Prostate gland (tissue), 2 donors: ENCODE measurements at regions not wholly inside any gene's neighbourhood (a gene's known extent, or its start where the extent isn't known, plus 50 kb on each side); places are given as distances from the start of the nearest gene placed in this dataset.

Experiments used
- DNase-seq: peaks from one replicate; pipeline ENCODE4 v3.0.0-alpha.2; 2019; ENCODE audit warnings: low spot score
- H3K27ac ChIP-seq, 2 donors: fragments of 200-600 bp; sonication (generic); 2 replicates each; pipeline ENCODE4 v1.5.1; 2017 to 2019
- H3K27me3 ChIP-seq: fragments of 200-600 bp; sonication (generic); replicated peaks from 2 replicates; pipeline ENCODE4 v1.5.1; 2019; ENCODE audit not compliant: insufficient read depth
- H3K36me3 ChIP-seq, 2 donors: fragments of 200-600 bp; sonication (generic); 1 replicate in 1 of 2; 2 replicates in 1 of 2; pipeline versions ENCODE4 v1.5.1 to v1.8.1; 2017 to 2019
- H3K4me1 ChIP-seq: fragments of 200-600 bp; sonication (generic); replicated peaks from 2 replicates; pipeline ENCODE4 v1.5.1; 2019
- H3K4me3 ChIP-seq, 2 donors: fragments of 200-600 bp; sonication (generic); 2 replicates each; pipeline ENCODE4 v1.5.1; 2017 to 2019
- H3K9me3 ChIP-seq: fragments of 200-600 bp; sonication (generic); 2 replicates; pipeline ENCODE4 v1.5.1; 2017
- CTCF ChIP-seq, 4 experiments: fragments of 200-600 bp in 2 of 4; fragments of 450-650 bp in 2 of 4; sonication (generic) in 2 of 4; IDR thresholded peaks; 1 replicate in 3 of 4; 2 replicates in 1 of 4; pipeline ENCODE4 v1.5.1; 2016 to 2019; ENCODE audit warnings: antibody characterized with exemption in 4 of 4, mild to moderate bottlenecking in 2 of 4, moderate library complexity in 2 of 4
- POLR2A ChIP-seq: fragments of 450-650 bp; IDR thresholded peaks from one replicate; pipeline ENCODE4 v1.6.1; 2016; ENCODE audit warnings: antibody characterized with exemption, mild to moderate bottlenecking
- POLR2AphosphoS5 ChIP-seq: sonication (generic); formaldehyde crosslinking; IDR thresholded peaks from one replicate; pipeline ENCODE4 v1.6.1; 2017; ENCODE audit warnings: antibody characterized with exemption
- WGBS: methylation state at CpG from one replicate; pipeline ENCODE4 v1.1.5; 2018; 5-methylcytosine and 5-hydroxymethylcytosine counted together
- intact Hi-C: fragments of 100-400 bp; cut with DNase I; formaldehyde crosslinking; loops from one replicate; pipeline ENCODE4 v1.14.2; 2022

DNA sequence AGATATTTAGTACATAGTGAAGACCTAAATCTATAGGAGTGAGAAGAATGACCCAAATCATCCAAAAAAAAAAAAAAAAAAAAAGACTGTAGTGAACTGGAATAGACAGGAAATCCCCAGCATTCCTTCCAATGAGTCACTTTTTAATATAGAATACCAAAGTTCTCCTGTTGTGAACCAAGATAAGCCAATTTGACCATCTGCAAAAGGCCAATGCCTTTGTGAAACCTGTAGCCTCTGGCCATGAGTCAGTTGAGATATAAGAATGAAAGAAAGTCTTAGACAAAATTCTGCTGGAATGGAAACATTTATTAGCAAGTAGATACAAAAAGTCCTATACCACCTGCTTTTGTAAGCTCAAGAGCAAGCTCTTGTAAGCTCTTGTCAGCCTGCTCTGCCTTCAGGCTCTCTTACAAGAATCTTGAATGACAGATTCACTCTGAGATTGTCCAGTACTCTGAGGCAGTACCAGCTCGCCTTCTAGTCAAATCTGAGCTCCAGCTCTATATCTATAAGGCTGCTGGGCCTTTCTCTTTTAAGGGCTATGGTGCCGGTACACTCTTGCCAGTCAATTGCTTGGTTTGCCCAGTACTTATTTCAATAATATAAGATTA, 243.0 kb upstream of the TMTC1 start:
- WGBS, result 98% methylated on average over 2 of the region's 2 CpGs
- Histone ChIP-seq H3K36me3 (no peaks in the 10 kb centered on the region), H3K9me3 (no peaks in the 10 kb centered on the region), H3K4me3 (no peak overlapping the region), H3K4me1 (no peaks in the 10 kb centered on the region), H3K27ac (no peak overlapping the region), H3K27me3 (no peaks in the 10 kb centered on the region)
- no peak for DNase-seq
- intact Hi-C loops, result no loop called here
- TF ChIP-seq POLR2A (no peak), CTCF (IDR thresholded peaks at IDR 0.05) (no peak)

- no peaks in the 10 kb centered on the region for H3K27me3 ChIP-seq
- H3K36me3 ChIP-seq, result no peaks in the 10 kb centered on the region
- no peaks in the 10 kb centered on the region for H3K9me3 ChIP-seq
- H3K4me3 ChIP-seq, result no peak overlapping the region
- H3K4me1 ChIP-seq, result no peaks in the 10 kb centered on the region
- intact Hi-C loops, result no loop called here
- no peak for TF ChIP-seq CTCF (IDR thresholded peaks at IDR 0.05)
- TF ChIP-seq POLR2AphosphoS5, result no peak
- TF ChIP-seq POLR2A, result no peak
- H3K27ac ChIP-seq, result no peak overlapping the region
- no peak for DNase-seq
These were observed 241.6 kb upstream of the TMTC1 start for GRCh38 chr12:30025317-30025716.

GRCh38 chr12:30023186-30023585, 239.4 kb upstream of the TMTC1 start:
- no peaks in the 10 kb centered on the region for H3K27me3 ChIP-seq

DNA sequence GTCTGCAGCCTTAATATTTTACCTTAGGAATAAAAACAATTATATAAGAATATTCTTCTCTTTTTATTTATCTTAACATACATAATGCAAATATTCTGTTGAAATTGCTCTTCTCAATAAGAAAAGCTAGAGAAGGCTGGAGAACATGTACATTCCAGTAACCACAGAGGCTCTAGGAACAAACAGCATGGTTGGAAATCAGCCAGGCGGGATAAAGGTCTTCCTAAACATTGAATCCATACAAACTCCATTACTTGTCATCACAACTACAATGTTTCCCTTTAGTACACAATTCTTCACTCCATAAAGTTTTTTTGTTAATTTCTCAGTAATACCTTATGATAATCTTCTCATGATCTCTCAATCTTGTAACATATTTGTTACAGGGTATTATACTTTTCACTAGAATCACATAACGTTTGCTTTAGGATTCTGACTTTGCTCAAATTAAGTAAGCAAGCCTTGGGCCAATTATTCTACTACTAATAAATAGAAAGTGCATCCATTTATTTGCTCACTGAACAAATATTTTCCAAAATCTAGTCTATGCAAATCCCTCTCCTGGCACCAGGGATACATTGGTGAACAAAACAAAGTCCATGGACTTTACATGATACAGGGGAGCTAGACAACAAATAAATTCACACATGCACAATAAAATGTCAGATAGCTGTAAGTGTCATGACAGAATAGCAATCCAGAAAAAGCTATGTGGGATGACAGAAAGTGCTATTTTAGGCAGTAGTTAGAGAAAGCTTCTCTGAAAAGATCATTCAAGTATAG, 237.5 kb upstream of the TMTC1 start:
- WGBS, result 47% methylated on average over 2 of the region's 2 CpGs
- no peak for DNase-seq
- H3K4me1 ChIP-seq, result no peaks in the 10 kb centered on the region
- TF ChIP-seq CTCF (IDR thresholded peaks at IDR 0.05), result no peak
- TF ChIP-seq POLR2AphosphoS5, result no peak
- no peak for TF ChIP-seq POLR2A
- no peak overlapping the region for H3K4me3 ChIP-seq
- intact Hi-C loops, result no loop called here
- H3K36me3 ChIP-seq, result no peaks in the 10 kb centered on the region
- H3K9me3 ChIP-seq, result no peaks in the 10 kb centered on the region
- no peak overlapping the region for H3K27ac ChIP-seq
- no peaks in the 10 kb centered on the region for H3K27me3 ChIP-seq

More at GRCh38 chr12:30023186-30023585, 239.4 kb upstream of the TMTC1 start:
- TF ChIP-seq POLR2A (no peak), CTCF (IDR thresholded peaks at IDR 0.05) (no peak), POLR2AphosphoS5 (no peak)
- Histone ChIP-seq H3K9me3 (no peaks in the 10 kb centered on the region), H3K4me1 (no peaks in the 10 kb centered on the region), H3K27ac (no peak overlapping the region), H3K36me3 (no peaks in the 10 kb centered on the region), H3K4me3 (no peak overlapping the region)
- intact Hi-C loops, result no loop called here
- 28% methylated on average over 2 of the region's 2 CpGs for WGBS
- no peak for DNase-seq
